Ureter (tissue), 1 donor: ENCODE measurements at regions not wholly inside any gene's neighbourhood (a gene's known extent, or its start where the extent isn't known, plus 50 kb on each side); places are given as distances from the start of the nearest gene placed in this dataset.
"Not testable (repeated sequence)": the region's sequence is repeated elsewhere in the genome, so short reads cannot be mapped to it uniquely, and the experiment has no call there.

Source experiments
- DNase-seq: peaks from one replicate; pipeline ENCODE4 v3.0.0-alpha.2; 2020; ENCODE audit warnings: low spot score
- donor health status: DM: yes; HTN: yes; CAD: no.

DNA sequence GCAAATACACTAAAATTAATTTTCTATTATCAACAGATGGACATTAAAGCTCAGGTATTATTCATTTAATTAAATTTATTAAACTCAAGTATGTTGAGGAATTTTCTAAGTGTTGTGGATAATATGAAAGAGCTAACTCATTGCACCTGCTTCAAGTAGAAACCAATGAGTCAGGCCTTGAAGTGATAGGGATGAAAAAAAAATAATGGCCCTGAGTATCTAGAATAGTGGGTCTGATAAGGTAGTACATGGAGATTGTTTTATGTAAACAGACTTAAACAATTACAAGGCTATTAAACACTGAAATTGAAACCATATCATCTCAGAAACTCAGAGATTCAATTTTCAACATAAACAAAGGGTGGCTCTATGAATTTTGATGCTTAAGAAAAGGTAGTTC lies 857.1 kb upstream of the GBE1 start:
- no peak for DNase-seq

- DNase-seq: no peak
These were observed 848.8 kb upstream of the GBE1 start for GRCh38 chr3:82610236-82610635.

GRCh38 chr3:82607391-82607790 lies 845.9 kb upstream of the GBE1 start:
- DNase-seq: no peak

- DNase-seq: no peak
These were observed 835.4 kb upstream of the GBE1 start for GRCh38 chr3:82596805-82597204.

DNA sequence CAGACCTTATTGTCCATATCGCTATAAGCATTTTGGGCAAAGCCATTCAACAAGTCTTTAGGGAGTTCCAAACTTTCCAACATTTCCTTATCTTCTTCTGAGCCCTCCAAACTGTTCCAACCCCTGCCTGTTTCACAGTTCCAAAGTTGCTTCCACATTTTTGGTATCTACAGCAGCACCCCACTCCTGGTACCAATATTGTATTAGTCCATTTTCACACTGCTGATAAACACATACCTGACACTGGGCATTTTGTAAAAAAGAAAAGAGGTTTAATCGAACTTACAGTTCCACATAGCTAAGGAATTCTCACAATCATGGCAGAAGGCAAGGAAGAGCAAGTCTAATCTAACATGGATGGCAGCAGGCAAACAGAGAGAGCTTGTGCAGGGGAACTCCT lies 834.1 kb upstream of the GBE1 start:
- DNase-seq: no peak

DNA sequence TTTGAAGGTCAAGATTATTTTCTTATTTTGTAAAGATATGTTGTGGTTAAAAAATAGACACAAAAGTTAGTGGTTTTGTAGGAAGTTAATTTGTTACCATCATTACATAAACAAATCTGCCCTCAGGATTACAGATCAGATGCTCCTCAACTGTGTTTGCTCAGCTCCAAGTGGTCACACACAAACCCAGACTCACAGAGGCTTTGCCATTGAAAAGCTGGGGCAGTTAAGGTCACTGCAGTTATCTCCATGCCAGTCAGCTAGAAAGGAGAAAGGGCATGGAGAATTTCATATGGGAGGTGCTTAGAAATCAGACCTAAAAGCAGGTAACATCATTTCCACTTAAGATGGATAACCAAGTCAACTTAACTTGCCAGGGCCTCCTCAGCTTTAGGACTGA lies 825.7 kb upstream of the GBE1 start:
- no peak for DNase-seq

DNA sequence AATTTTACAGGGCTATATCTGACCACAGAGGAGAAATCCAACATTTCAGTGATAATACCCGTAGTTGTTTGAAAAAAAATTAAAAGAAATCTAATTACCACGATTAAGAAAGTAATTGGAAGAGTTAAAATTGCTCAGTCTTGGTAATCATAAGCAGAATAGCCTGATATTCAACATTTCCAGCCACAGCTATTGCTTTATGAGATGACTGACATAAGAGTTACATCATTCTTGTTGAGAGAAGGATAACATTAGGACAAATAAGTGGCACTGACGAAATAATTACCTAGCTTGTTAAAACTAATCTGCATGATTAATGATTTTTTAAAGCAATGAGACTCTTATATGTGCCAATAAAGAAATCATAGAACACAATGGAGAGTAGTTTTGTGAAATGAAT lies 825.0 kb upstream of the GBE1 start:
- no peak for DNase-seq

DNA sequence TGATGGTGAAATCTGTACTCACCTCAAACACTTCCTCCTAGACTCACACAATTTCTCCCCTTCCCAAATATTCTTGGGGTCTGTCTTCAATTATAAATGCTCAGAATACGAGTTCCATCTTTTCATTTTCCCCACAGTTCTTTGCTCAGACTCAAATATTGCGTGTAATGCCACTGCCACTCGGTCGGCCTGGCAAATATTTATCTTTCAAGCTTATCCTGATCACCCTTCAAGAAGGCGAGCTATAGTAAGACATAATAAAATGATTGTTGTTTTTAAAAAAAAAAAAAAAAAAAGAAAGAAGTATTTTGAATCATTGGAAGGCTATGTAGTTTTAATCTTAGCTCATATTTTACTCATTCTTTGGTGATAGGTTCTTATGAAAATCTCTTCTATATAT lies 824.6 kb upstream of the GBE1 start:
- not testable (repeated sequence) for DNase-seq

DNA sequence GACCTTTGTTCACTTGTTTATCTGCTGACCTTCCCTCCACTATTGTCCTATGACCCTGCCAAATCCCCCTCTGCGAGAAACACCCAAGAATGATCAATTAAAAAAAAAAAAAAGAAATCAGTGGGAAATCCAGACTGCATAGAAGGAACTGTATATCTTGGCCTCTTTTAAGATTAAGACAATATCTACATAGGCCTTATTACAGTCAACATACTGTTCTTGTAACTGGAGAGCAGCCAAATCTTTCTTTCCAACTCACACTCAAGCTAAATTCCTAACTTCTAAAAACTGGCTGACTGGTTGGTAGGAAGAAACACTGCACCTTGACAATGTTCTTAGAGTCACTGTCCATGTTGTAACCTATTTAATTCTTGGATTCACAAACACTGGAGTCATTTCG lies 824.1 kb upstream of the GBE1 start:
- not testable (repeated sequence) for DNase-seq

DNA sequence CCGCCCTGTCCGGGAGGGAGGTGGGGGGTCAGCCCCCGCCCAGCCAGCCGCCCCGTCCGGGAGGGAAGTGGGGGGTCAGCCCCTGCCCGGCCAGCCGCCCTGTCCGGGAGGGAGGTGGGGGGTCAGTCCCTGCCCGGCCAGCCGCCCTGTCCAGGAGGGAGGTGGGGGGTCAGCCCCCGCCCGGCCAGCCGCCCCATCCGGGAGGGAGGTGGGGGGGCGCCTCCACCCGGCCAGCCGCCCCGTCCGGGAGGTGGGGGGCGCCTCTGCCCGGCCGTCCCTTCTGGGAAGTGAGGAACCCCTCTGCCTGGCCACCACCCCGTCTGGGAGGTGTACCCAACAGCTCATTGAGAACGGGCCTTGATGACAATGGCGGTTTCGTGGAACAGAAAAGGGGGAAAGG lies 823.4 kb upstream of the GBE1 start:
- DNase-seq: not testable (repeated sequence)

DNA sequence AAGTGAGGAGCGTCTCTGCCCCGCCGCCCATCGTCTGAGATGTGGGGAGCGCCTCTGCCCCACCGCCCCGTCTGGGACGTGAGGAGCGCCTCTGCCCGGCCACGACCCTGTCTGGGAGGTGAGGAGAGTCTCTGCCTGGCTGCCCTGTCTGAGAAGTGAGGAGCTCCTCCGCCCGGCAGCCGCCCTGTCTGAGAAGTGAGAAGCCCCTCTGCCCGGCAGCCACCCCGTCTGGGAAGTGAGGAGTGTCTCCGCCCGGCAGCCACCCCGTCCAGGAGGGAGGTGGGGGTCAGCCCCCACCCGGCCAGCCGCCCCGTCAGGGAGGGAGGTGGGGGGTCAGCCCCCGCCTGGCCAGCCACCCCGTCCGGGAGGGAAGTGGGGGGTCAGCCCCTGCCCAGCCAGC lies 823.0 kb upstream of the GBE1 start:
- DNase-seq: not testable (repeated sequence)

DNA sequence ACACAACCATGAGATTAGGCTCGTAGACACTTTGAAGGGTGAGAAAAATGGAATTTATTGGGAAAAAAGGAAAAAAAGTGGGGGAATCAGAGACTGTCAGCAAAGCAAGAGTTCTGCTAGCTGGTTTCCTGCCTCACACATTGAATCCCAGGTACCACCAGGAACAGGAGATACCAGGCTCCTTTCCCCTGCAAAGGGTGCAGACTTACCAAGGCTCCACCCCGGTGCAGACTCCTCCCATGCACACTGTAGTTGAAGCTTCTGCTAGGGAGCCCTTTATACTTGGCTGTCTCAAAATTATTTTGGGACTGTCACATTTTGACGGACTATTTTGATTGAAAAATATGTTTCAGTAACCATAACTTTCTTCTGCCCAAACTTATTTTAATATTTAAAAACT lies 819.9 kb upstream of the GBE1 start:
- DNase-seq: no peak

DNA sequence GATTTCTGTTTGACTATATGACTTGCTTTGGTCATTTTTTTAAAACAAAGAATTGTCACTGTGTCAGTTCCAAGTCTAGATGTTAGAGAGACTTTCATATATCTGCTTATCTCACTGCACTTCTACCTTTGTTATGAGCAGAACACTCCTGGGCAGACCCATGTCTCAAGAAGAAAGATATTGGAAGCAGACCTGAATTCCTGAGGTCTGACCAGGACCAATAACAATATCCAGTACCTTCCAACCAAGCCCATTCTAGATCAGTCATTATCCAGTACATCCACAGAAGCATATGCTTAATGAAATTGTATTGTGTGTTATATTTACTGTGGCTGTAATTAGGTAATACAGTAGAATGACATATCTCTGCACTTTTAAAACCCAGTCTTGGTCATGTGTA lies 811.3 kb upstream of the GBE1 start:
- DNase-seq: no peak

DNA sequence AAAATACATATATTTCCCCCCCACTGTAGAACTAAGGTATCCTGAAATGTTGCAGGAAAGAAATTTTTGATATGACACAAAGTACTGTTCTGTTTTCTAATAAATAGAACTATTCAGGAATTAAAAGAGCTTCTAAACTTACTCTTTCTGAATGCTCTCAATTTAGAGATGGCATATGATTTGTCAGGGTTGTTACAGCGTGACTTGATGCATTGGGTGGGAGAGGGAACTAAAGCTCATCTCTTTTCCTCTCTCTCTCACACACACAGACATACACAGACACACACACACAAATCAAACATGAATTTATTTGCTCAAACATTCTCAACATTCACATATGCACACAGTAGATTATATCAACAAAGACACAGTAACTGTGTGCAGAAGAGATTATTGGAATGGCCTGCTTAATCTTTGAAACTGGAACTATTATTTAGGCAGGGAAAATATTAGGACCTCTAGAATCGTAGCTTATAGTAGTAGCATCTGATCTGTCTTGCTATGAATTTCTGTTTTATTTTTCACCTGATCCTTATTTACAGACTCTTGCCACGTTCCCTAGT lies 807.4 kb upstream of the GBE1 start:
- DNase-seq: no peak

DNA sequence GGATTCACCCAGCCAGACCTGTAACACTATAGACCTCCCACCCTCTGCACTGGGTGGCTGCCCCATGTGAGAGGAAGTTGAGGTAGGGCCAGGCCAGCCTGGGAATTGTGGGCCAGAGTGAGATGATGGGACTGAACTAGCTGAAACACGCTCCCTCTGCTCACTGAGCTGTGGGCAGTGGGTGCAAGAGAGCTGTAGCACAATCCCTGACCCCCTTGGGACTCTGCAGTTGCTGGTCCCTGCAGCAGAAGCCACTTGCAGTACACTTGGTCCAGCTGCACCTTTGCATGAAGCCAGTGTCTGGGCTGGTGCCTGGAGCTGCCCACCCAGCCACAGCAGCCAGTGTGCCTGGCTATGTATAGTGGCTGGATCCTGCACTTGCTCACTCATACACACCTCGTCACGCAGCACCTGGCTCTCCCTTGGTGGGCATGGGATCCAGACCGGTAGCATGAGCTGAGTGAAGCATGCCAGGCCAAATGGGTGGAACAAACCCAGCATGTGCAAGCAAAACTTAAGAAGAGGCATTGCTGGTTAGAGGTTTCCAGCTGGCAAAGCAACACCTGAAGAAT lies 805.7 kb upstream of the GBE1 start:
- DNase-seq: no peak

GRCh38 chr3:82562896-82563295 lies 801.5 kb upstream of the GBE1 start:
- DNase-seq: no peak

DNA sequence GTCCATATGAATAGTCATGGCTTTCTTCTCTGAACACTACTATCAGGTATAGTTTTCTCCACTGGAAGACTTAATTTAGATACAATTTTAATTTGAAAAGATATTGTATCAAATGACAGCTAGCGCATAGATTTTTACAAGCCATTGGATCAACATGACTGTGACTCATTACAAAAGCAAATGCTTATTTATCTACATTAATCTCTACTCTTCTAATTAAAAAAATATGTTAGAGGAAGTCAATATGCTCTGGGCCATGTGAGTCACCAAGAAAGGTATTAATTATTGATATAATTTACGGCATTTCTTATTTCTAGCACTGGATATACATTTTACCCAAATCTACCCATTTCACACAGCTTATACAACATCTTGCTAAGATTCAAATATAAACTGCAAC lies 800.3 kb upstream of the GBE1 start:
- no peak for DNase-seq

DNA sequence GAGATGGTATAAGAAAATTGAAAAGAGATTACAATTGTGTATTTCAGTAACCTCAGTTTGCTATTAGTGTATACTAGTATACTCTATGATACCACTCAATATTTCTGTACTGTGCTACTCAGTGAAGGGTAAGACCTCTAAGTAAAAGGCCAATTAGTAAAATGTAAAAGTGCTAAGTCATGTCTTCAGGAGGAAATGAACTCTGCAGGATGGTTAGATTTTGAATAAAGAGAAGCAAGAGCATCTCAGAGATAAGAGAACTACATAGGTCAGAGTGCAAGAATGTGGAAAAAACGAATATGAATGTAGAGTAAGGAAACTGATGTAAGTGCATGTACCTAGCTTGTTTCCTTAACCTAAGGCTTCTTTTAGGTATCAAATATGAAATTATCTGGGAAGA lies 796.6 kb upstream of the GBE1 start:
- no peak for DNase-seq

DNA sequence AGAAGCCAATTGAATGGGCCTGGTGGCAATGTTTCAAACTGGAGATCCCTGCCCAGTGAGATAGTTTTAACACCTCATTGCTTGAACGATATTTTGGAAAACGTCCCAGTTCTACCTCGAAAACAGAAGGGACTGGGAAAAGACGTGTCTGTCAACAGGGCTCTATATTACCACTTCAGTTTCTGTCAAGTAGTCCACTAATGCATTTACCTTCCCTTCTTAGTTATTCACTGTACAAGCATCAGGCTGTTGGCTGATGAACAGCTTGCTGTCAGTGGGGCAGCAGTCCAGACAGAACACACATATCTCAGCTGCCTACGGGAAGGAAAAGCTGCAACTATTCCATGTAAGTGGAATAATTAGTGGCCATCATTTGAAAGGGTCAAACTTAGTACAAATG lies 794.7 kb upstream of the GBE1 start:
- no peak for DNase-seq

- DNase-seq: not testable (repeated sequence)
These were observed 781.1 kb upstream of the GBE1 start for GRCh38 chr3:82542556-82542955.

DNA sequence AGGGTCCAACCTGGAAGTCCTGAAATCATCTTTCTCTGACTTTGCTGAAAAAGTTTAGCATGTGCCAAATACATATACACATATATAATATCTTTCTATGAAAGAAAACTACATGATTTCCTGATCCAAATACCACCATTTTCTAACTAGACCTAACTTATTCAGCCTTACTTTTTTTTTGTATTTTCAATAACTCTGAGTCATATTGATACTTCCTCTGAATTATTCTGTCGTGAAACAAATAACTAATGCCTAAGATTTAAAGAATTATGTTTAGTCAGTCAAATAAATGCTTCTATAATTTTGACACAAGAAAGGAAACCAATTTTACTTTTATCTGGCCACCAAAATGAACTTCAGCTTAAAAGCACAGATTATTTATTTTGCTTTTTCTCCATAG lies 760.2 kb upstream of the GBE1 start:
- DNase-seq: no peak

DNA sequence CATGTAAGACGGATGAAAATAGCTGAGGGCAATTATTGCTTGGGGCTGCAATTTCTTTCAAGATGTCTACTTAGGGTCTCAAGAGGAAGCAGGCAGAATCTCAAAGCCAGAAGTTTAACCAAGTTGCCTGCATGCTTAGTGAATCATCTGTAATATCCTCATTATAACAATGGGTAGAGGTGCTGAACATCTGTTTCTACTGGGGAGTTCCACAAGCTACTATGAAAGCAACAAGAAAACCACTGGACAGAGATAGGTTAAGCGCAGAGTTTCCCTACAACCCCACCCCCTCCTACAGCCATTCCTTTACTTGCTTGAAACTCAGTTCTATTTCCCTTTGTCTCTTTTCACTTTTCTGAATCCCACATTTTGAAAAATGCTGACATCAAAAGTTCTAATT lies 759.4 kb upstream of the GBE1 start:
- DNase-seq: no peak

DNA sequence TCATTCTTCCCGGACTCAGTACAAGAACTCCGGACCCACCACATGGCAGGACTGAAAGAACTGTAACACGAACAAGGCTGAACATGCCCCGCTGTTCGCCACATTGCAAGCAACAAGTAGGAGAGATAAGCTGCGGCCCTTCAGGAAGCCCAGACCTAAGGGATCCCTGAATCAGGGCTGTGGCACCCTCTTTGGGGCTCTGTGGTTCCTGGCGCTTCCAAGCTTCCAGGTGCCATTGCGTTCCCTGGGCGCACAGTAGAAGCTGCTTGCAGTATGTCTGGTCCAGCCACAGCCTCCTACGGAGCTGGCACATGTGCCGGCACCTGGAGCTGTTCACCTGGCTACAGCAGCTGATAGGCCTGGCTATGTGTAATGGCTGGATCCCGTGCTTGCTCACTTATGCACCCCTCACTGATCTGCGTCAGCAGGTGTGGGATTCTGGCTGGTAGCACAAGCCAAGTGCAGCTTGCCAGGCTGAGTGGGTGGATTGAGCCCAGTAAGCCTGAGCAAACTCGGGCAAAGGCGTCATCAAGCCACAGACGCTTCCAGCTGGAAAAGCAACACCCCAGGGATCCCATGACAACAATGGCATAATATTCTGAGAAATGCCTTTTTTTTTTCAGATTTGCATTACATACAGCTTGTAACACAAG lies 748.6 kb upstream of the GBE1 start:
- no peak for DNase-seq
